ENCODE measurements at regions not wholly inside any gene's neighbourhood (a gene's known extent, or its start where the extent isn't known, plus 50 kb on each side); places are given as distances from the start of the nearest gene placed in this dataset.

DNA sequence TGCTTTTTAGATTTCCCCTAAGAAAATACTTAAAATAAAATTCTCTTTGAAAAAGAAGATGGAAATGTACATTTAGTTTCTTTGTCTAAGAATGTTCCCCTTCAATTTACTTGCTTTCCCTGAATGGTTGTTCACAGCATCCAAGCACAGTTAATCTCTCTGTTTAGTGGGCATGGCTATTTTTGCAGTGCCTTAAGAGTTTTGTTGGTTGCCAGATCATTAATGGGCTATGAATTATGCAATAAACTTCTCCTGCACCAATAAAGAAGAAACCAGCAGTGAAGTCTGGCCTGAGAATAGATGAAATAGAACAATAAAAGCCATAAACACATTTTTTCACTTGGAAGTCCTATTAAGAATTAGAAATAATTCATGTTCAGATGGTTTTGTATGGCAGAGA lies 980.4 kb upstream of the IGFBP7 start:
- Histone ChIP-seq H3K27ac (ENCODE audit: low read length) (no peak overlapping the region), H3K4me3 (ENCODE audit: low read length) (no peak overlapping the region), H2AFZ (ENCODE audit: low read depth, low read length) (no peak overlapping the region), H3K79me2 (replicated peaks; ENCODE audit: insufficient read depth, low read length) (no peaks in the 10 kb centered on the region), H3K4me2 (ENCODE audit: low read length) (no peak overlapping the region), H3F3A (ENCODE audit: insufficient read depth, low read length, poor library complexity, severe bottlenecking) (no peaks in the 10 kb centered on the region), H3K9me2 (ENCODE audit: insufficient read depth, low read length) (no peaks in the 10 kb centered on the region), H3K9me3 (ENCODE audit: low read length) (no peaks in the 10 kb centered on the region), H3K27me3 (ENCODE audit: insufficient read depth, low read depth, low read length) (no peaks in the 10 kb centered on the region), H3K36me3 (ENCODE audit: insufficient read depth, low read length) (no peaks in the 10 kb centered on the region), H3K9ac (ENCODE audit: low read length) (no peak overlapping the region), H4K20me1 (ENCODE audit: insufficient read depth) (no peaks in the 10 kb centered on the region)
- TF ChIP-seq POLR2AphosphoS5 (IDR thresholded peaks at IDR 0.05) (no peak), EZH2 (IDR thresholded peaks at IDR 0.05; ENCODE audit: borderline replicate concordance, insufficient read depth, low read length, poor library complexity, severe bottlenecking) (no peak), RAD21 (conservative IDR thresholded peaks at IDR 0.05) (no peak), MXI1 (conservative IDR thresholded peaks at IDR 0.05; ENCODE audit: poor library complexity, severe bottlenecking) (no peak), TAF1 (IDR thresholded peaks at IDR 0.05; ENCODE audit: low read depth) (no peak), EP300 (conservative IDR thresholded peaks at IDR 0.05; ENCODE audit: poor library complexity, severe bottlenecking) (no peak)
- TF ChIP-seq, protein P1, sequence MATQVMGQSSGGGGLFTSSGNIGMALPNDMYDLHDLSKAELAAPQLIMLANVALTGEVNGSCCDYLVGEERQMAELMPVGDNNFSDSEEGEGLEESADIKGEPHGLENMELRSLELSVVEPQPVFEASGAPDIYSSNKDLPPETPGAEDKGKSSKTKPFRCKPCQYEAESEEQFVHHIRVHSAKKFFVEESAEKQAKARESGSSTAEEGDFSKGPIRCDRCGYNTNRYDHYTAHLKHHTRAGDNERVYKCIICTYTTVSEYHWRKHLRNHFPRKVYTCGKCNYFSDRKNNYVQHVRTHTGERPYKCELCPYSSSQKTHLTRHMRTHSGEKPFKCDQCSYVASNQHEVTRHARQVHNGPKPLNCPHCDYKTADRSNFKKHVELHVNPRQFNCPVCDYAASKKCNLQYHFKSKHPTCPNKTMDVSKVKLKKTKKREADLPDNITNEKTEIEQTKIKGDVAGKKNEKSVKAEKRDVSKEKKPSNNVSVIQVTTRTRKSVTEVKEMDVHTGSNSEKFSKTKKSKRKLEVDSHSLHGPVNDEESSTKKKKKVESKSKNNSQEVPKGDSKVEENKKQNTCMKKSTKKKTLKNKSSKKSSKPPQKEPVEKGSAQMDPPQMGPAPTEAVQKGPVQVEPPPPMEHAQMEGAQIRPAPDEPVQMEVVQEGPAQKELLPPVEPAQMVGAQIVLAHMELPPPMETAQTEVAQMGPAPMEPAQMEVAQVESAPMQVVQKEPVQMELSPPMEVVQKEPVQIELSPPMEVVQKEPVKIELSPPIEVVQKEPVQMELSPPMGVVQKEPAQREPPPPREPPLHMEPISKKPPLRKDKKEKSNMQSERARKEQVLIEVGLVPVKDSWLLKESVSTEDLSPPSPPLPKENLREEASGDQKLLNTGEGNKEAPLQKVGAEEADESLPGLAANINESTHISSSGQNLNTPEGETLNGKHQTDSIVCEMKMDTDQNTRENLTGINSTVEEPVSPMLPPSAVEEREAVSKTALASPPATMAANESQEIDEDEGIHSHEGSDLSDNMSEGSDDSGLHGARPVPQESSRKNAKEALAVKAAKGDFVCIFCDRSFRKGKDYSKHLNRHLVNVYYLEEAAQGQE (IDR thresholded peaks at IDR 0.05; ENCODE audit: borderline replicate concordance) = no peak
- TF ChIP-seq, protein P2, sequence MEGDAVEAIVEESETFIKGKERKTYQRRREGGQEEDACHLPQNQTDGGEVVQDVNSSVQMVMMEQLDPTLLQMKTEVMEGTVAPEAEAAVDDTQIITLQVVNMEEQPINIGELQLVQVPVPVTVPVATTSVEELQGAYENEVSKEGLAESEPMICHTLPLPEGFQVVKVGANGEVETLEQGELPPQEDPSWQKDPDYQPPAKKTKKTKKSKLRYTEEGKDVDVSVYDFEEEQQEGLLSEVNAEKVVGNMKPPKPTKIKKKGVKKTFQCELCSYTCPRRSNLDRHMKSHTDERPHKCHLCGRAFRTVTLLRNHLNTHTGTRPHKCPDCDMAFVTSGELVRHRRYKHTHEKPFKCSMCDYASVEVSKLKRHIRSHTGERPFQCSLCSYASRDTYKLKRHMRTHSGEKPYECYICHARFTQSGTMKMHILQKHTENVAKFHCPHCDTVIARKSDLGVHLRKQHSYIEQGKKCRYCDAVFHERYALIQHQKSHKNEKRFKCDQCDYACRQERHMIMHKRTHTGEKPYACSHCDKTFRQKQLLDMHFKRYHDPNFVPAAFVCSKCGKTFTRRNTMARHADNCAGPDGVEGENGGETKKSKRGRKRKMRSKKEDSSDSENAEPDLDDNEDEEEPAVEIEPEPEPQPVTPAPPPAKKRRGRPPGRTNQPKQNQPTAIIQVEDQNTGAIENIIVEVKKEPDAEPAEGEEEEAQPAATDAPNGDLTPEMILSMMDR (IDR thresholded peaks at IDR 0.05; ENCODE audit: poor library complexity, severe bottlenecking) = no peak

DNA sequence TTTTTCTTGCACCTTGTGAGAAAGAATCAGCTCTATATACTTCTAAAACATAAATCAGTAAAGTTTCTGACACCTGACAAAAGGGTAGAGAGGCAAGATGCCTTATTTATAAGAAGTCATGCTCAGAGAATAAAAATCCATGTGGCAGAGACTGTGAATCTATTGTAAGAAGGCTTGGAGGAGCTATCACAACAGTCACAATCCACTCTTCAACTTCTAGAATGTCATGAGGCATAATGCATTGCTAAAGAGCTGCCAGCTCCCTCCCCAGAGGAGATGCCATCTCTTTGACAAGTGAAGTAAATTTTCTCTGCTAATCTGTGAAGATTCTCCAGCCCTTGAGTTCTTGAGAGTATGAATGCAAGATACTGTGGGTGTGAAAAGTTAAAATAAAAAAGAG lies 971.2 kb upstream of the IGFBP7 start:
- H3K79me2 ChIP-seq (replicated peaks; ENCODE audit: insufficient read depth, low read length) = no peaks in the 10 kb centered on the region
- H3K27me3 ChIP-seq (ENCODE audit: insufficient read depth, low read depth, low read length) = no peaks in the 10 kb centered on the region
- H3K4me2 ChIP-seq (ENCODE audit: low read length) = peak overlapping the region; percentile 59
- TF ChIP-seq RAD21 (conservative IDR thresholded peaks at IDR 0.05) (peak; percentile 61), EP300 (conservative IDR thresholded peaks at IDR 0.05; ENCODE audit: poor library complexity, severe bottlenecking) (peak; percentile 99), EZH2 (IDR thresholded peaks at IDR 0.05; ENCODE audit: borderline replicate concordance, insufficient read depth, low read length, poor library complexity, severe bottlenecking) (no peak), POLR2AphosphoS5 (IDR thresholded peaks at IDR 0.05) (peak; percentile 86), TAF1 (IDR thresholded peaks at IDR 0.05; ENCODE audit: low read depth) (no peak), MXI1 (conservative IDR thresholded peaks at IDR 0.05; ENCODE audit: poor library complexity, severe bottlenecking) (no peak), SMC3 (conservative IDR thresholded peaks at IDR 0.05; ENCODE audit: poor library complexity) (peak; percentile 54)
- TF ChIP-seq, protein P1 (IDR thresholded peaks at IDR 0.05; ENCODE audit: borderline replicate concordance) = peak; percentile 36
- TF ChIP-seq, protein P2 (IDR thresholded peaks at IDR 0.05; ENCODE audit: poor library complexity, severe bottlenecking) = peak; percentile 37
- no peak overlapping the region for H3K4me3 ChIP-seq (ENCODE audit: low read length)
- H3K9me3 ChIP-seq (ENCODE audit: low read length) = no peaks in the 10 kb centered on the region
- H3K9ac ChIP-seq (ENCODE audit: low read length) = no peak overlapping the region
- no peaks in the 10 kb centered on the region for H3K9me2 ChIP-seq (ENCODE audit: insufficient read depth, low read length)
- H3K36me3 ChIP-seq (ENCODE audit: insufficient read depth, low read length) = no peaks in the 10 kb centered on the region
- H4K20me1 ChIP-seq (ENCODE audit: insufficient read depth) = no peaks in the 10 kb centered on the region
- H3F3A ChIP-seq (ENCODE audit: insufficient read depth, low read length, poor library complexity, severe bottlenecking) = peaks cover 5% of the 10 kb centered on the region
- H2AFZ ChIP-seq (ENCODE audit: low read depth, low read length) = no peak overlapping the region
- H3K27ac ChIP-seq (ENCODE audit: low read length) = peak overlapping the region; percentile 70
